Natural killer cell treated with Interleukin-12 subunit alpha and Interleukin-12 subunit beta and Interleukin-15 and Interleukin-18, amount 100 ng/mL, for 72 hours (primary cell): ENCODE measurements at regions not wholly inside any gene's neighbourhood (a gene's known extent, or its start where the extent isn't known, plus 50 kb on each side); places are given as distances from the start of the nearest gene placed in this dataset.

Experiments used
- ATAC-seq, 2 donors: fragments of 150-1000 bp; cut with Tn5 transposase in 1 of 2; sonication (Bioruptor Pico), chemical (Tn5 transposase) in 1 of 2; 2 replicates each; pipeline ENCODE4 v1.10.0; 2021
- DNase-seq: peaks from one replicate; pipeline ENCODE4 v3.0.0; 2022; ENCODE audit warnings: low spot score
- H3K27ac Mint-ChIP-seq, 2 donors: 1 replicate in 1 of 2; 2 replicates in 1 of 2; pipeline ENCODE4 v1.8.0; 2022; ENCODE audit warnings: mixed read lengths in 2 of 2, mild to moderate bottlenecking in 1 of 2, moderate library complexity in 1 of 2
- H3K27me3 Mint-ChIP-seq, 2 donors: 1 replicate in 1 of 2; 2 replicates in 1 of 2; pipeline ENCODE4 v1.8.0; 2022; ENCODE audit warnings: mixed read lengths in 2 of 2
- H3K36me3 Mint-ChIP-seq: one replicate; pipeline ENCODE4 v1.8.0; 2022; ENCODE audit warnings: mixed read lengths
- H3K4me1 Mint-ChIP-seq, 2 donors: 1 replicate in 1 of 2; 2 replicates in 1 of 2; pipeline ENCODE4 v1.8.0; 2022; ENCODE audit warnings: low read depth in 2 of 2, mixed read lengths in 2 of 2, mild to moderate bottlenecking in 1 of 2
- H3K4me3 Mint-ChIP-seq: one replicate; pipeline ENCODE4 v1.8.0; 2022; ENCODE audit warnings: mixed read lengths
- H3K9me3 Mint-ChIP-seq: 2 replicates; pipeline ENCODE4 v1.8.0; 2022; ENCODE audit warnings: mixed read lengths

DNA sequence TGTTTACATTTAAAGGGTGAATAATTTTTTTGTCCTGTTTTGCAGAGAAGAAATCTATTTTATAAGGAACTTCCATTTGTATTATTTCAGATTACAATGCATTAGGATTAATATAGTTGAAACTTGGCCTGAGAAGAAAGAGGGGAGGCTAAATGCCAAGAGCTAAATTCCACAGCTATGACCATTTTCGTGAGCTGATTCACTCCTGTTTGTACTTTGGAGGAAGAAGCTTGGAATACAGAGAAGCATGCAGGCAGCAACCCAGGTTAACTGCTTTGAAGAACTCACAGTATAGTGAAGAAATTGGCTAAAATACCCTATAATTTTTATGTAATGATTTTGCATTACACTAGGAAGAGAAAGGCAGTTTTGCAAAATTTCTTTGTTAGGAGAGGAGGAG is 309.4 kb upstream of the KLF12 start:
- Mint-ChIP-seq H3K4me3 (no peak overlapping the region), H3K27me3 (peaks cover 15 to 40% of the 10 kb centered on the region in 2 donors), H3K4me1 (no peaks in the 10 kb centered on the region), H3K27ac (no peak overlapping the region), H3K36me3 (peaks cover 11% of the 10 kb centered on the region), H3K9me3 (no peaks in the 10 kb centered on the region)
- no peak for ATAC-seq
- DNase-seq = no peak

DNA sequence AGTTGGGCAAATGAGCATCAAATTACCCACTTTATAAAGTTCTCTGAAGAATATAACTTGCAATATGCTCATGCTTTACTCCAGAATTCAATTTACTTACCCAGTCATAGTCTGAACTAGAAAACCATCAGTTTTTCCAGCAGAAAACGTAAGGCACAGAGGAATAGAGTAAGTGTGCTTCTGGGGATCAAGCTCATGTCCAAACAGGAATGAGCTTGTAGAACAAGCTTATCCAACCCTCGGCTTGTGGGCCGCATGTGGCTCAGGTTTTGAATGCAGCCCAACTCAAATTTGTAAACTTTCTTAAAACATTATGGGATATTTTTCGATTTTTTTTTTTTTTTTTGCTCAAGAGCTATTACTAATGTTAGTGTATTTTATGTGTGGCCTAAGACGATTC is 308.5 kb upstream of the KLF12 start:
- no peak overlapping the region for H3K4me3 Mint-ChIP-seq
- DNase-seq (no peak), ATAC-seq (no peak)
- H3K27me3 Mint-ChIP-seq = peaks cover 17 to 42% of the 10 kb centered on the region in 2 donors
- H3K9me3 Mint-ChIP-seq = no peaks in the 10 kb centered on the region
- no peaks in the 10 kb centered on the region for H3K4me1 Mint-ChIP-seq
- peaks cover 11% of the 10 kb centered on the region for H3K36me3 Mint-ChIP-seq
- H3K27ac Mint-ChIP-seq = no peak overlapping the region

DNA sequence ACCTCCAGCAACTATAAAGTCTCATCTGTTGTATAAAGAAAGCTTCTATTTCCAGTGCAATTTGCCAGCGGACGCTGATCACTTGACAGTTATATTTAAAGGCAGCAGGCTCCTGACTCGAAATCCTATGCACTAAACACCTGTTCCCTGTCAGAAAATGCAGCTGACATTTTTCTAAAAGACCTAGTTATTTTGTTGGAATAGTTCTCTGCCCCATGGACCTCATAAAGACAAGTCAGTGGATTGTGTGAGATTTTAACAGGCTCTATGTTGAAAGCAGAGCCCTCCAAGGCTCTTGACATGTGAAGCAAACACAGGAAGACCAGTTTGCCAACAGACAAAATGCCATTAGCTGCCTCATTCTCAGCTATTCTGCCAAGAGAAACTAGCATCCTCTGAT is 304.7 kb upstream of the KLF12 start:
- Mint-ChIP-seq H3K36me3 (peaks cover 11% of the 10 kb centered on the region), H3K27ac (no peak overlapping the region), H3K4me3 (no peak overlapping the region), H3K27me3 (peaks cover 26 to 68% of the 10 kb centered on the region in 2 donors), H3K4me1 (no peaks in the 10 kb centered on the region), H3K9me3 (no peaks in the 10 kb centered on the region)
- ATAC-seq (no peak), DNase-seq (no peak)

DNA sequence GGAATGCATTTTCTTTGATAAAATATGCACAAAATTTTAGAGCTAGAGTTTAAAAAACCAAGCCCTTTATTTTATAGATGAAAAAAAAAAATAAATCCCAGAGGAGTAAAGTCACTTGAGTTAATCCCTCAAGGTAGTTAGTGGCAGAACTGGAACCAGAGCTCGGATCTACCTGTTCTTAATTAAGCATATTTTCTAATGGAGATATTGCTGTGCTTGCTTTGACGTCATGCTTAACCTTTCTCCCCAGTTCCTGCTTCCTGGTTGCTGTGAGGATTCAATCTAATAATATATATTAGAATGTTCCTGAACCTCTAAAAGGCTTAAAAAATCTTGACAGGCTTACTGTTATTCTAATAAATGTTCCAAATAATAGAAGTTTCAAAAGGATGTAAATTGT is 300.6 kb upstream of the KLF12 start:
- Mint-ChIP-seq H3K4me3 (no peak overlapping the region), H3K9me3 (no peaks in the 10 kb centered on the region), H3K4me1 (no peaks in the 10 kb centered on the region), H3K36me3 (no peaks in the 10 kb centered on the region), H3K27ac (no peak overlapping the region), H3K27me3 (peaks cover 23 to 47% of the 10 kb centered on the region in 2 donors)
- DNase-seq (no peak), ATAC-seq (no peak)

DNA sequence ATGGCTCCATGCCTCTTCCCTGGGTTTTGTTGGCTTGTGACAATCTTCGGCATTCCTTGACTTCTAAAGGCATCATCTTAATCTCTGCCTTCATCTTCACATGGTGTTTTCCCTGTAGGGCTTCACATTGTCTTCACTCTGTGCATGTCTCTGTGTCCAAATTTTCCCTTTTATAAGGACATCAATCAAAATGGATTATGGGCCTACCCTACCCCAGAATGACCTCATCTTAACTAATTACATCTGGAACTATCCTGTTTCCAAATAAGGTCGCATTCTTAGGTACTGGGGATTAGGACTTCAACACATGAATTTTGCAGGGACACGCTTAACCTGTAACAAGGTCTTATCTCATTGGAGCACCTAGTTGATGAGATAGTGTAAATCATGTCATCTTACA is 290.3 kb upstream of the KLF12 start:
- Mint-ChIP-seq H3K36me3 (no peaks in the 10 kb centered on the region), H3K4me3 (no peak overlapping the region), H3K9me3 (no peaks in the 10 kb centered on the region)

DNA sequence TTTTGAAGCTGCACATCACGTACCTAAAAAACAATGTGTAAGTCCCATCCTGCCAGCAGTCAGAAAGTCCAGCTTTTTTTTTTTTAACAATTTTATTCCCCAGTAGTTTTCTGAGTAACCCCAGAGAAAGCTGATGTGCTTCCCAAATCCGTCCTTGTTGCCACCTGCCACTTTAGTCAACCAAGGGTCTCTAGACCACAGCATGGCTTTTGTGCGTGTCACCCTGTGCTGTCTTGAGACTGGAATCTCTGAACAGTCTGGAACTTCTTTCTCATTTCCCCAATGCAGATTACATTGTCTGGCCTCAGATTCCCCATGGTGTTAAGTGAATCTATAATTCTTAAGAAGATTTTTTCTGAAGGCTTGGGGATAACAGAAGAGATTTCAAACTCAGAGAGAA is 289.2 kb upstream of the KLF12 start:
- no peak for ATAC-seq
- H3K4me3 Mint-ChIP-seq = no peak overlapping the region
- H3K27me3 Mint-ChIP-seq = peaks cover 14 to 21% of the 10 kb centered on the region in 2 donors
- H3K36me3 Mint-ChIP-seq = no peaks in the 10 kb centered on the region
- no peaks in the 10 kb centered on the region for H3K4me1 Mint-ChIP-seq
- H3K27ac Mint-ChIP-seq = no peak overlapping the region
- H3K9me3 Mint-ChIP-seq = no peaks in the 10 kb centered on the region
- DNase-seq = no peak

More for the DNA sequence above, 290.3 kb upstream of the KLF12 start:
- Mint-ChIP-seq H3K27ac (no peak overlapping the region), H3K27me3 (peaks cover 11 to 20% of the 10 kb centered on the region in 2 donors), H3K4me1 (no peaks in the 10 kb centered on the region)
- ATAC-seq = no peak
- DNase-seq = no peak

DNA sequence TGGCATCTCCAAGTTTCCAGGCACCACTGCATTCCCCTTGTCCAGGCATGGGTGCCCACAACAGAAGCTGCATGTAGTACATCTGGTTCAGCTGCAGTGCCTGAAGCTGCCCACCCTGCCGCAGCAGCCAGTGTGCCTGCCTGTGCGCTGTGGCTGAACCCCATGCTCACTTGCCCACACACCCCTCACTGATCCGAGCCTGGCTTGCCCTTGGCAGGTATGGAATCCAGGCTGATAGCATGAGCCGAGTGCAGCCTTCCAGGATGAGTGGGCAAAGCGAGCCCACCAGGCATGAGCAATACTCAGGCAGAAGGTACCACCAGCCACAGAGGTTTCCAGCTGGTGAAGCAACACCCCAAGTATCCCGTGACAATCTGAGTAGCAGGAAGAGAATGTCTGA is 280.3 kb upstream of the KLF12 start:
- no peaks in the 10 kb centered on the region for H3K4me1 Mint-ChIP-seq
- no peak for DNase-seq
- H3K36me3 Mint-ChIP-seq = peaks cover 6% of the 10 kb centered on the region
- H3K27ac Mint-ChIP-seq = no peak overlapping the region
- no peaks in the 10 kb centered on the region for H3K9me3 Mint-ChIP-seq
- H3K27me3 Mint-ChIP-seq = peaks cover 24 to 44% of the 10 kb centered on the region in 2 donors
- H3K4me3 Mint-ChIP-seq = no peak overlapping the region
- ATAC-seq = no peak

DNA sequence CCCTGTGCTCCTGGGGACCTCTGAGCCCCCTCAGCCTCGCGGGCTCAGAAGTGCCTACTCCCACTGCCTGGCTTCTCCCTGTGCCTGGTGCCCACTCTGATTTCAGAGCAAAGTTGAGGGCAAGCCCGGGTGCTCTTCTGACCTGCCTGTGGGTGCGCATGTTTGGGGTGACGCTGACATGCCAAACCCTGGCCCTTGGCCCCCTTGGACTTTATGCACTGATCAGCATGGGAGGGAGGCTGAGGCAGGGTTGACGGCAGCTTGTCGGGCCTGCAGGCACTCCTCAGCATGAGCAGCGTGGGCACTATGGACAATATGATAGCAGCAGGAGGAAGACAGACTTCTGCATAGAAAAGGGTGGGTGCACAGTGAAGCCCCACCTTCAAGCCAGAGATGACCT is 279.3 kb upstream of the KLF12 start:
- no peak overlapping the region for H3K27ac Mint-ChIP-seq
- H3K27me3 Mint-ChIP-seq = peaks cover 25 to 48% of the 10 kb centered on the region in 2 donors
- ATAC-seq (no peak), DNase-seq (no peak)
- H3K4me3 Mint-ChIP-seq = no peak overlapping the region
- H3K9me3 Mint-ChIP-seq = no peaks in the 10 kb centered on the region
- no peaks in the 10 kb centered on the region for H3K4me1 Mint-ChIP-seq
- peaks cover 6% of the 10 kb centered on the region for H3K36me3 Mint-ChIP-seq

DNA sequence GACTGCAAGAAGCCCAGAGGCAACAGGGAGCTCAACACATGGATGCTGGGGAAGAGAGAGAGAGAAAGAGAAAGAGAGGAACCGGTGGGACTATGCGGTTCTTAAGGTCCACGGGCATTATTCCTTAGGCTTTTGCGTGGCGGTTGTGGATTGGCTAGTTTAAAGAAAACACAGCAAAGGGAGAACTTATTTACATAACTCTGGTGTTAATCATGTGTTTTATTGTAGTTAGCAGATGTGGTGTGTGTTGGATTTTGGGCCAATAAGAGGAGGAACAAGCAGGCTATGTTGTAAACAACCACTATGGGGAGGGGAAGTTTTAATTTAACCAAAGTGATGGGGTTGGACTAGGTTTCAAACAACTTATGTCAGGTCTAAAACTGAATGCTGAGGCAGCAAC is 275.3 kb upstream of the KLF12 start:
- H3K9me3 Mint-ChIP-seq = no peaks in the 10 kb centered on the region
- ATAC-seq (no peak), DNase-seq (no peak)
- no peak overlapping the region for H3K4me3 Mint-ChIP-seq
- H3K4me1 Mint-ChIP-seq = no peaks in the 10 kb centered on the region
- H3K36me3 Mint-ChIP-seq = peaks cover 6% of the 10 kb centered on the region
- no peak overlapping the region for H3K27ac Mint-ChIP-seq
- H3K27me3 Mint-ChIP-seq = peaks cover 22 to 28% of the 10 kb centered on the region in 2 donors

DNA sequence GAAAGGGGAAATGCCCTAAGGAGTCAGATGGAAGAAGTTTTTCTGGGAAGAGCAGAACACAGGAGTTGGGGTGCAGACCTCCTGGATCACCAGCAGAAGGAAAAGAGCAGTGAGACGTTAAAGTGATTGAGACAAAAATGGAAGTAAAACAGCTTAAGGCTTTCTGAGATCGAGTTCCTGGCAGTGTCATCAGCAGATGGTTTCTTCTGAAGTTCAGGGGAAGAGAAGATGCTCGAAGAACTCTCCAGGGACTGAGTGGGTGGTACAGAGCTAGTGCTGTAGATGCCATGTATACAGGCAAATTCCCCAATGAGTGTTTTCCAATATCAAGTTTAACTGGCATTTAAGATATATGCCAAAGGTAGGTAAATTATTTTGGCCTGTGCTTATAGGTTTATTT is 272.2 kb upstream of the KLF12 start:
- H3K36me3 Mint-ChIP-seq = peaks cover 6% of the 10 kb centered on the region
- H3K27ac Mint-ChIP-seq = no peak overlapping the region
- no peak for ATAC-seq
- H3K4me1 Mint-ChIP-seq = no peaks in the 10 kb centered on the region
- peaks cover 19 to 24% of the 10 kb centered on the region in 2 donors for H3K27me3 Mint-ChIP-seq
- DNase-seq = no peak
- no peaks in the 10 kb centered on the region for H3K9me3 Mint-ChIP-seq
- H3K4me3 Mint-ChIP-seq = no peak overlapping the region

DNA sequence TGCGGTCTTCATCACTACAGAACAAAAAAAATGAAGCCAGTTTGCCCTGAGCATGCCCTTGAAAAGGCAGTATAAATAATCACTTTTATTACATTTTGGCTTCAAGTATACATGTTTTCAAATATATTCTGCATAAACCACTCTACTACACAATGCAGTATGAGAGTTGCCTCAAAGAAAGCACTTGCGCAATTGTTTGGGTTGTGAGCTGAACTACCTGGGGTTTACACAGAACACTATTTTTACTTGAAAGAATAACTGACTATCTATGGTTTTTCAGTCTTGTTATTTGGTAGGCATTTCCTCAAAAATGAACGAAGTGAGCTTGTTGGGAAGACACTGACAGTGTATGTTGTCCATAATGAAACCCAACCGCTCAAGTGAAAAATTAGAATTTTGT is 264.4 kb upstream of the KLF12 start:
- Mint-ChIP-seq H3K27me3 (peaks cover 15 to 18% of the 10 kb centered on the region in 2 donors), H3K4me3 (no peak overlapping the region), H3K36me3 (peaks cover 6% of the 10 kb centered on the region), H3K9me3 (no peaks in the 10 kb centered on the region), H3K27ac (no peak overlapping the region), H3K4me1 (no peaks in the 10 kb centered on the region)
- ATAC-seq = no peak
- no peak for DNase-seq

DNA sequence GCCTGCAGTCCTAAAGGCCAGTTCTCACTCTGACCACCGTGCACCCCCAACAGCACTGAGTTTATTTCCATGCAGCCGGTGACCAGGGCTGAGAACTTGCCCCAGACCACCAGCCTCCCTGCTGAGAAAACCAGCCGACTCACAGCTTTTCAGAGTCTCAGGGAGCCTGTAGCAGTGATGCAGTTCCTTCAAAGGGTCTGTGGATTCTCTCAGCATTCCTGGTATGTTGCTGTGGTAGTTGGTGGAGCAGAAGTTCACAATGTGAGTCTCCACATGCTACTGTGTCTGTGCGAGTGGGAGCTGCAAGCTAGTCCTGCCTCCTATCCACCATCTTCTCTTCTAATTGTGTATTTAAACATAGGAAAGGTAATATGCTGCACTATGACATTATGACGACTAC is 254.9 kb upstream of the KLF12 start:
- H3K27me3 Mint-ChIP-seq = peaks cover 24 to 49% of the 10 kb centered on the region in 2 donors
- no peak overlapping the region for H3K27ac Mint-ChIP-seq
- no peak overlapping the region for H3K4me3 Mint-ChIP-seq
- ATAC-seq = no peak
- H3K9me3 Mint-ChIP-seq = peaks cover 3% of the 10 kb centered on the region
- H3K4me1 Mint-ChIP-seq = no peaks in the 10 kb centered on the region
- H3K36me3 Mint-ChIP-seq = peaks cover 11% of the 10 kb centered on the region
- no peak for DNase-seq

DNA sequence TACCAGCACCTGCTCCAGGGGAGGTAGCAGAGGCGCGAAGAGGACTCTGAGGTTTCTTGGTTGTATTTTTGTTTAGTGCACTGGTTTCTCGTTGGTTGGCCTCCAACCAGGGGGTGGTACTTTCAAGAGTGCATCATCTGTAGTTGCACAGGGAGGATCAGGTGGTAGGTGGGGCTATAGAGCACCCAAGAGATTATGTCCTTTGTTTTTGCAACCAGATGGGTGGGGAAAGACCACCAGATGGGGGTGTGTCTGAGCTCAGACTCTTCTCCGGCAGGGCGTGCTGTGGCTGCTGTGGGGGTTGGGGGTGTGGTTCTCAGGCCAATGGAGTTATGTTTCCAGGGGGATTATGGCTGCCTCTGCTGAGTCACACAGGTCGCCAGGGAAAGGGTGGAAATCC is 254.4 kb upstream of the KLF12 start:
- no peak for DNase-seq
- H3K4me1 Mint-ChIP-seq = no peaks in the 10 kb centered on the region
- H3K27ac Mint-ChIP-seq = no peak overlapping the region
- H3K4me3 Mint-ChIP-seq = no peak overlapping the region
- no peak for ATAC-seq
- H3K27me3 Mint-ChIP-seq = peaks cover 22 to 53% of the 10 kb centered on the region in 2 donors
- peaks cover 3% of the 10 kb centered on the region for H3K9me3 Mint-ChIP-seq
- H3K36me3 Mint-ChIP-seq = peaks cover 11% of the 10 kb centered on the region

DNA sequence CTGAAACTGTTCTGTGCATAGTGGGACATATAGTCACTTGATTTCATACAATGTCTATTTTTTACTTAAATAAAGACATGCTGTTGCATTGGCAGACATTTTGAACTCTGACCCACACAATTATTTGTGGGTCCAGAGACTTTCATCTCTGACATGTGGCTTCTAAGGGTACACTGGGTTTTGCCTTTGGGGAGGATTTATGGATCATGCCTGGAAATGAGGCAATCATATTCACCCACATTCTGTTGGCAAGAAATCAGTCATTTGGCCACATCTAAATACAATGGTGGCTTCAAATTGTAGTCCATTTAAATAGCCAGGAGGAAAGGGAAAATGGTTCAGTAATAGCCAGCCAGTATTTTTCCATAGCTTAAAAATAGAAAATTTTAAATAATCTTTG is 238.3 kb upstream of the KLF12 start:
- H3K4me1 Mint-ChIP-seq = no peaks in the 10 kb centered on the region
- no peak overlapping the region for H3K27ac Mint-ChIP-seq
- H3K27me3 Mint-ChIP-seq = peaks cover 1 to 12% of the 10 kb centered on the region in 2 donors
- H3K4me3 Mint-ChIP-seq = no peak overlapping the region
- H3K36me3 Mint-ChIP-seq = no peaks in the 10 kb centered on the region
- ATAC-seq (no peak), DNase-seq (no peak)
- H3K9me3 Mint-ChIP-seq = no peaks in the 10 kb centered on the region

DNA sequence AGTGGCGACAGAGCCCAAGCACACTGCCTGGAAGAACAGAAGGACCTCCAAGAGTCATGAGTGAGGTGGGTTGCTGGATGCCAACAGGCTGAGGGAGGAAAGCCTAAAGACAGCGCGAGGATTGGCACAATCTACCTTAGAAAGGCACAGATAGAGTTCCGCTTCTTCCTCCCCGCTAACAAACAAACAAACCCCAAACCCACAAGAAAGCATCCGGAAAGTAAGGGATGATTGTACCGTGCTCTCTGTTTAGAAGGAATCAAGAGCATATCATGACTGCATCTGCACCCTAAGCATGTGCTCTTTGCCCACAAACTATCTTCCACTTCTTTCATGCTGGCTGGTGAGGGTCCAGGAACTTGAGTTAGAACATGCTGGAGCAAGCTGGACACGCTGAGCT is 233.0 kb upstream of the KLF12 start:
- Mint-ChIP-seq H3K27ac (no peak overlapping the region), H3K9me3 (peaks cover 7% of the 10 kb centered on the region), H3K4me1 (no peaks in the 10 kb centered on the region), H3K27me3 (peaks cover 13 to 25% of the 10 kb centered on the region in 2 donors), H3K36me3 (peaks cover 4% of the 10 kb centered on the region), H3K4me3 (no peak overlapping the region)
- DNase-seq (no peak), ATAC-seq (no peak)
